Ishikawa (cell line): ENCODE measurements at regions not wholly inside any gene's neighbourhood (a gene's known extent, or its start where the extent isn't known, plus 50 kb on each side); places are given as distances from the start of the nearest gene placed in this dataset.

ENCODE experiments used
- EGR1 ChIP-seq: IDR thresholded peaks from 2 replicates; pipeline ENCODE4 v1.6.1; 2012
- EP300 ChIP-seq: IDR thresholded peaks from 2 replicates; pipeline ENCODE4 v1.6.1; 2012; ENCODE audit warnings: borderline replicate concordance
- YY1 ChIP-seq: IDR thresholded peaks from 2 replicates; pipeline ENCODE4 v1.6.1; 2012; ENCODE audit warnings: low read depth
- TF ChIP-seq, protein P1 (sequence below): IDR thresholded peaks from 2 replicates; pipeline ENCODE4 v1.6.1; 2012; ENCODE audit warnings: low read depth, mild to moderate bottlenecking

DNA sequence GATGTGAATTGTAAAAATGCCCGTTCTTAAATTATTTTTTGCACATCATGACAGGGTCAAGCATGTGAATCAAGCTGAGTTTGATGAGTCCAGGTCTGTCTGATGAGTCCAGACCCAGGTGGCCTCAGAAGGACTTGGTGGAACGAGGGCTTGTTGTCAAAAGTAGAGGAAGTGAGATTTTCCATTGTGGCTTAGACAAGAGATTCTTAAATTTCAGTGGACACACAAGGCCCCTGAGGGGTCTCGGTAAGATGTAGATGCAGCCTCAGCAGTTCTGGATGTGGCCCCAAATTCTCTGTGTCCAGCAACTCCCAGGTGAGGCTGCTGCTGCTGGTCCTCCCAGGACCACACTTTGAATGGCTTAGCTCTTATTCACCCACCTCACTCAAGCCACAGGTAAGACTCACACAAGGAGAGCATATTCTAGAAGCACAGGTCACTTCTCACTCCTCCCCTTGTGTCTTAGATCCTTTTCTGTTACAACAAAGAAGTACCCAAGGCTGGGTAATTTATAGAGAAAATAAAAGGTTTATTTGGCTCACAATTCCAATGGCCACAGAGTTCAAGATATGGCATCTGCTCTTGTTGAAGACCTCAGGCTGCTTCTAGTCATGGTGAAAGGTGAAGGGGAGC lies 98.8 kb downstream of the GGTLC2 start:
- TF ChIP-seq, protein P1, sequence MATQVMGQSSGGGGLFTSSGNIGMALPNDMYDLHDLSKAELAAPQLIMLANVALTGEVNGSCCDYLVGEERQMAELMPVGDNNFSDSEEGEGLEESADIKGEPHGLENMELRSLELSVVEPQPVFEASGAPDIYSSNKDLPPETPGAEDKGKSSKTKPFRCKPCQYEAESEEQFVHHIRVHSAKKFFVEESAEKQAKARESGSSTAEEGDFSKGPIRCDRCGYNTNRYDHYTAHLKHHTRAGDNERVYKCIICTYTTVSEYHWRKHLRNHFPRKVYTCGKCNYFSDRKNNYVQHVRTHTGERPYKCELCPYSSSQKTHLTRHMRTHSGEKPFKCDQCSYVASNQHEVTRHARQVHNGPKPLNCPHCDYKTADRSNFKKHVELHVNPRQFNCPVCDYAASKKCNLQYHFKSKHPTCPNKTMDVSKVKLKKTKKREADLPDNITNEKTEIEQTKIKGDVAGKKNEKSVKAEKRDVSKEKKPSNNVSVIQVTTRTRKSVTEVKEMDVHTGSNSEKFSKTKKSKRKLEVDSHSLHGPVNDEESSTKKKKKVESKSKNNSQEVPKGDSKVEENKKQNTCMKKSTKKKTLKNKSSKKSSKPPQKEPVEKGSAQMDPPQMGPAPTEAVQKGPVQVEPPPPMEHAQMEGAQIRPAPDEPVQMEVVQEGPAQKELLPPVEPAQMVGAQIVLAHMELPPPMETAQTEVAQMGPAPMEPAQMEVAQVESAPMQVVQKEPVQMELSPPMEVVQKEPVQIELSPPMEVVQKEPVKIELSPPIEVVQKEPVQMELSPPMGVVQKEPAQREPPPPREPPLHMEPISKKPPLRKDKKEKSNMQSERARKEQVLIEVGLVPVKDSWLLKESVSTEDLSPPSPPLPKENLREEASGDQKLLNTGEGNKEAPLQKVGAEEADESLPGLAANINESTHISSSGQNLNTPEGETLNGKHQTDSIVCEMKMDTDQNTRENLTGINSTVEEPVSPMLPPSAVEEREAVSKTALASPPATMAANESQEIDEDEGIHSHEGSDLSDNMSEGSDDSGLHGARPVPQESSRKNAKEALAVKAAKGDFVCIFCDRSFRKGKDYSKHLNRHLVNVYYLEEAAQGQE = no peak
- TF ChIP-seq EP300 = no peak
- TF ChIP-seq YY1 = no peak
- TF ChIP-seq EGR1 = no peak
